ENCODE measurements at regions not wholly inside any gene's neighbourhood (a gene's known extent, or its start where the extent isn't known, plus 50 kb on each side); places are given as distances from the start of the nearest gene placed in this dataset.
A peak's percentile ranks its signal among the peaks of the same experiment; 100 is the strongest.
"Not testable (repeated sequence)": the region's sequence is repeated elsewhere in the genome, so short reads cannot be mapped to it uniquely, and the experiment has no call there.

GRCh38 chr14:99995700-99996356 lies 69.4 kb upstream of the EVL start:
- peak; percentile 33 for DNase-seq (ENCODE audit: insufficient read length, low spot score)

DNA sequence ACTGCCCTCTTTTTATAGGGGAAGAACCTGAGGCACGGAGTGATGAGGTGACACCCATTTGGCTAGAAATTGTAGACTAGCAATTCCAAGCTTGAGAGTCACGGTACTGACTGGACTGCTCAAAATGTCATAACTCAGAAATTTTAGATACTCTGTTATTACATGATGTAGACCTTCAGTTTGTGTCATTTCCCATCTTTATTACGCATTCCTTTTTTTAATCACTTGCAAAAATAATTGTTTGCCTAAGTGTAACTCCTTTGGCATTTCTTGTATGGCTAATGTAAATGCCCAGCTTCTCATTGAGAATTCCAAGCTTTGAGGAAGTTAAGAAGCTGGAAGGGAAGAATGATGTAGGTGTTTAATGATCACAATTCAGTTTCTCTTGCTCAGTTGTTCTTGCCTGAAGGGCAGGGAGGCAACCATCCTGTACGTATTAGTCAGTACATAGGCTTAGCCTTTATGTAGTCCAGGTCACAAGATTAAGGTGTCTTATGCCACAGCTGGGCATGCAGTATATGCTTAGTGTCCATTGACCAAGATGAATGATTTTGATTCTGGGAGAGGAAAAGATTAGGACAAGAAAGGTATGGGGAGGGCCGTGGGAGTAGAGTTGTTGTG lies 68.2 kb upstream of the EVL start:
- no peak for DNase-seq (ENCODE audit: insufficient read length, low spot score)
- no peak for TF ChIP-seq POLR2A (IDR thresholded peaks at IDR 0.05; ENCODE audit: low read depth, low read length)
- FAIRE-seq = no peak

More at GRCh38 chr14:99995700-99996356, 69.4 kb upstream of the EVL start:
- no peak for TF ChIP-seq POLR2A (IDR thresholded peaks at IDR 0.05; ENCODE audit: low read depth, low read length)
- FAIRE-seq = peak; percentile 98

GRCh38 chr14:100000398-100000797 lies 64.8 kb upstream of the EVL start:
- not testable (repeated sequence) for DNase-seq (ENCODE audit: insufficient read length, low spot score); FAIRE-seq

GRCh38 chr14:100004392-100004791 lies 60.8 kb upstream of the EVL start:
- TF ChIP-seq POLR2A (IDR thresholded peaks at IDR 0.05; ENCODE audit: low read depth, low read length) = no peak
- FAIRE-seq (no peak), DNase-seq (ENCODE audit: insufficient read length, low spot score) (no peak)

DNA sequence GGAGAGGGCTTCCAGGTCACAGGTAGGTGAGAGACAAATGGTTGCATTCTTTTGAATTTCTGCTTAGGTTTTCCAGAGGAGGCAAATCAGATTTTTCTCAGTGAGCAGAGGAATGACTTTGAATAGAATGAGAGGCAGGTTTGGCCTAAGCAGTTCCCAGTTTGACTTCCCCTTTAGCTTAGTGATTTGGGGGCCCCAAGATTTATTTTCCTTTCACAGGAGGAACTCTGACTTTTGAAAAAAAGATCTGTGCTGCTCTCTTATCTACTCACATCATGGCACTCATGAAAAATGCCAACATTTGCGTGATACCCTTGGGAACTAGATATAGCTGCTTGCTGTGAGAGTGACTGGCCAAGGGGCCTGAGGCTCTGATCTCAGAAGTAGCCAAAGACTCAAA lies 58.0 kb upstream of the EVL start:
- DNase-seq (ENCODE audit: insufficient read length, low spot score) (no peak), FAIRE-seq (no peak)
- no peak for TF ChIP-seq POLR2A (IDR thresholded peaks at IDR 0.05; ENCODE audit: low read depth, low read length)

GRCh38 chr14:100009802-100010201 lies 55.4 kb upstream of the EVL start:
- not testable (repeated sequence) for FAIRE-seq; DNase-seq (ENCODE audit: insufficient read length, low spot score)

- no peak for DNase-seq (ENCODE audit: insufficient read length, low spot score)
- TF ChIP-seq POLR2A (IDR thresholded peaks at IDR 0.05; ENCODE audit: low read depth, low read length) = no peak
- FAIRE-seq = no peak
These were observed 54.5 kb upstream of the EVL start for GRCh38 chr14:100010679-100011078.

- no peak for TF ChIP-seq POLR2A (IDR thresholded peaks at IDR 0.05; ENCODE audit: low read depth, low read length)
- DNase-seq (ENCODE audit: insufficient read length, low spot score) (no peak), FAIRE-seq (peak; percentile 48)
These were observed 53.4 kb upstream of the EVL start for GRCh38 chr14:100011628-100012325.

GRCh38 chr14:100012478-100013327 lies 52.5 kb upstream of the EVL start:
- TF ChIP-seq POLR2A (IDR thresholded peaks at IDR 0.05; ENCODE audit: low read depth, low read length) = no peak
- FAIRE-seq = peak; percentile 20
- no peak for DNase-seq (ENCODE audit: insufficient read length, low spot score)

DNA sequence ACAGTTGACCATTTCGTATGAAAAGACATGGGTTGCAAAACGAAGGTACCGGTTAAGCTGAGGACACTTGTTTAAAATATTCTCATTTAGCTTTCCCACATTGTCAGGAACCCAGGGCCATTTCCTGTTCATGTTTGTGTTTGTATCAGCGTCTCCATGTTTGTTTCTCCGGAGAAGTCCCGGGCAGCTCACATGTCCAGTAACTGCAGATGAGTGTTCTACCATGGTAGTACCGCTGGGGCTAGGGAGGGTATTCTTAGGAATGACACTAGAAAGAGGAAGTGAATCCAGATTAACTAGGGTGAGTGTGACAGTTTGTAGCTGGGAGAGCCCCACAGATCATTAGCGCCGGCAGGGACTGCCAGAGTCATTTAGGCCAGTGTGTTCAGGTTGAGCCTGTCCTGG lies 50.0 kb upstream of the EVL start:
- no peak for TF ChIP-seq POLR2A (IDR thresholded peaks at IDR 0.05; ENCODE audit: low read depth, low read length)
- FAIRE-seq (no peak), DNase-seq (ENCODE audit: insufficient read length, low spot score) (no peak)

Data from H54 (cell line).